ENCODE measurements at regions not wholly inside any gene's neighbourhood (a gene's known extent, or its start where the extent isn't known, plus 50 kb on each side); places are given as distances from the start of the nearest gene placed in this dataset.
"Not testable (repeated sequence)": the region's sequence is repeated elsewhere in the genome, so short reads cannot be mapped to it uniquely, and the experiment has no call there.

DNA sequence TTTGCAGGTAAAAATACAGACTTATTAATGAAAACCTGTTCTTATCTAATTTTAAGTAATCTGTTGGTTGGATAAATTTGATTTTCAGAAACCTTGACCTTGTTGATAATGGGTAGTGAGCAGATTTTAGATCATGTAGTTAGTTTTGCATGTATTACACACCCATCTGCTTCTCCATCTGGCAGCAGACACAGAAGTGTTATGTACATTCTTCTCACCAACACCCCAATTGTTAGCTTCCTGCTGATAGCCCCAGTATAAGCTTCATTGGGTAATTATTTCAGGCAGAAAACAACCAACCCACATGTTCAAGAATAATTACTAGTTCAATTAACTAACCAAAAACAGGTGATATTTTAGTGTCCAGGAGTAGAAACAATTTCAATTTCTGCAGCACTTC lies 1740.5 kb upstream of the AGA start:
- DNase-seq (ENCODE audit: low read depth in 3 of 3, low spot score in 1 of 3): no peak

DNA sequence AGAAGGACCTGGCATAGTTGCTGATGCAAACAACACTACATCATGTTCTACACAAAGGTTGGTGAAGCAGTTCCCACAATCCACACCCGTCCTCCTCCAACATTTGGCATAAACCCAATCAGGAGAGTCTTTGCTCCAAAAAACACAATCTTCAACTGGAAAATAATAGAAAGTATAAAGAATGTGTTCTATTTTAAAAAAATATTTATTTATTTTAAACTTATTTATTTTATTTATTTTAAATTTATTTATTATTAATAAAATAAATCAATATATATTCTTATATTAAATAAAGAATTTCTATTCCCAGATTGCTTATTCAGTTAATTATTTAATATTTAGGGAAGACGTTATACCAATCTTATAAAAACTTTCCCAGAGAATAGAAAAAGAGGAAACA lies 1753.7 kb upstream of the AGA start:
- DNase-seq (ENCODE audit: low read depth in 3 of 3, low spot score in 1 of 3): no peak

DNA sequence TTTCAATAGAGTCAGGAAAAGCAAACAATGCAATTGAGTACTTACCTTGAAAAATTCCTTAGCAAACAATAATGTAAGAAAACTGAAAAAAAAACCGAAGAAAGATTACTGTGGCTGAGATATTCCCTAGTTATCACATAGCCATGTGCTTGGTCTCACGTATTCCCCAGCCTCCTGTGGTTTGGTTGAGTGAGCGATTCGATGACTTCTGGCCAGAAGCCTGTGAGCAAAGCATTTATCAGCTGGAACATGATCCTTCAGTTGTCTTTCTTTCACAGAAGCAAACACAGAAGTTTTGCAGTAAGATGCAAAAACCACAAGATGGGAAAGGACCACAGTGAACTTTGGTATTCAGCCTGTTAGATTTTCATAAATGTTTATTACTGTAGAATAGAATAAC lies 1754.3 kb upstream of the AGA start:
- DNase-seq (ENCODE audit: low read depth in 3 of 3, low spot score in 1 of 3): no peak

DNA sequence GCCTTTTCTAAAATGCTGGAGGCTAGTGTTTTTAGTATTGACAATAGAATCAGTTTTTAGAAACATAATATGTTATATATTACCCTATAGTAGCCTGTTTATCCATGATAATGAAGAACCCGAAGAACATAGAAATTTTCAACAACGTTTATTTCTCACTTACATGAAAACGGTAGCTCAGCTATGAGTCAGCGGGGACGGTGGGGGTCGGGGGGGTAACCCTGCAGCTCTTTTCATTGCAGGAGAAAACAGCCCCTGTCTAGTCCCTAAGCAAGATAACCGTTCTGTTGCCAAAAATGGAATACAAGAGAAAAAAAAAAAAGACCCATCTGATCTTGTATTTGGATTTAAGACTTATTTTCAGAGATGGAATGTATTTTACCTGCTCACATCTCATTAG lies 1758.4 kb upstream of the AGA start:
- DNase-seq (ENCODE audit: low read depth in 3 of 3, low spot score in 1 of 3): no peak

DNA sequence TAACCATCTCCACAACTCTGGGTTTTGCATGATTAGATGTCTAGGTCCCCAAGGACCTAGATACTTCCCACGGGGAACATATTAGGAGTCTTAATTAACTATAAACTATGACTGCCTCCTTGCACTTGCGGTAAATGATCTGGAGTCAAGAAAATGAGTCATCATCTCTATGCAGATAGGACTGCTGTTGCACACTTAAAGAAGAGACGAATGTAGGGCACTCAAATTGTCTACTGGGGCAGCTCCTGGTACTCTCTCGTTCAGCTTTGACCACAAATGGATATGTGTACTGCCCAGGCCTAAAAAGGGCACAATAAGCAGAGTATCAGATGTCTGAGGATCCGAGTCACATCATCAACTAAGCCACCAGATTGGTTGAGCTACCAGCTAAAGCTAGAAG lies 1783.4 kb upstream of the AGA start:
- no peak for DNase-seq (ENCODE audit: low read depth in 3 of 3, low spot score in 1 of 3)

DNA sequence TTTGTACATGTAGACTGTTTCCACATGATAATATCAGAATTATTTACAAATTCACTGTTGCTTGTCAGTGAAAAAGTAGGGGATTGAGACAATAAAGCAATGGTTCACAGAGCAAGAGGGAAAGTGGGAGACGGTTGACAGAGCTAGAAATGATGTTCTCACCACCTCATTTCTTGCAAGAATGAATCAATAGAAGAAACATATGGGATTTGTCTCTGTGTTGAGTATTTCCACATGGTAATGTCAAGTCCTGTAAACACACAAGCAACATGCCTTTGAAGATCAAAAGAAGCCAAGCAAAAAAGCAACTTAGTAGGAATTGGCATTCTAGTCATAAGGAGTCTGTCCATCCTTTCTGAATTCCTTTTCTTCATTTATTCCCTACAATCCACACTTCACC lies 1806.6 kb upstream of the AGA start:
- no peak for DNase-seq (ENCODE audit: low read depth in 3 of 3, low spot score in 1 of 3)

DNA sequence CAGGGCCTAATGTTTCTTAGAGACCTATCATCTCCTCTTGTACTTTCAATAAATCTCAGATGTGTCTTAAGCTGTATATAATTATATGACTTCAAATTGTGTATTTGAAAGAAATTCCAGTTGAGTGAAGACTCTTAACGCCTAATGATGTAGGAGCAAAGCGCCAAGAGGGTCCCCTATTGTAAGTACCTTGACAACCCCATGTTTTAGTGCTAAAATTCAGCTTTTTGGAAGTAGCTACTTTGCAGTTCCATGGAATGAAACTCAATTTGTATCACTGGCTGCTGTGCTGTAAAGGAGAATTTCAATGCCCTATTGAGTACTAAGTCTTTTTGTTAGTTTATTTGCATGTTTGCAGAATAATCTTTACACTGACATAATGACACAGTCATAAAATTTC lies 1826.6 kb upstream of the AGA start:
- DNase-seq (ENCODE audit: low read depth in 3 of 3, low spot score in 1 of 3): no peak

DNA sequence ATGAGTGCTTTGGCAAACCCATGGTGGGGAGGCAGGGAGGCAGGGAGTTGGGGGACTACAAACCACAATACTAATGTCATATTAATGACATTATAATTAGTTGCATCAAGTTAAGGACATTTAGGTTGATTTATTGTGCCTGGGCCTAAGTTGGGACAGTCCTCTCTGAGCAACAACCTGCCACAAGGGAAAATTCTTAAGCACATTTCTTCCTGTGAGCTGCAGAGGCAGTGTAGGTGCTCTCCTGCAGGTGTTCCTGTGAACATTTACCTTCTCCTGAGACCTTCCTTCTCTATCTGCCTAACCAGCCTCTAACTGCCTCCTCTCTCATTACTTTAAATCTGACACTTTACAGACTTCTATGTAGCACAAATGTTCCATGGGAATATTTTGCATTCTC lies 1830.0 kb upstream of the AGA start:
- DNase-seq (ENCODE audit: low read depth in 3 of 3, low spot score in 1 of 3): no peak

DNA sequence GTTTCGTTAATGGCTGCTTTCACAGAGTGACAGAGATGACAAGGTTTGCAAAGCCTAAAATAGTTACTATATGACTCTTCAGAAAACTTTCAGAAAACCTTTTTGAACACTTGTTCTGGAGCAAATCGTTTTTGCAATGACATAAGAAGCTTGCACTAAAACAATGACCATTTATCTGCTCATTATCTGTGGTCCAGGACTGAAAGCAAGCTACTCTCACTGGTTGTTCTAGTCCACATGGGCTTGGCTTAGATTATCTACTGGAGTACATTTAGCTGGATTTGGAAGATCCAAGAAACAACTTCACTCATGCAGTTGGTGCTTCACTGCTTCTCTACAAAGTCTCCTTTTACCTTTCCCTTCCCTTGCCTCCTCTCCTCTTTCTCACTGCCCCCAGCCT lies 1836.4 kb upstream of the AGA start:
- no peak for DNase-seq (ENCODE audit: low read depth in 3 of 3, low spot score in 1 of 3)

DNA sequence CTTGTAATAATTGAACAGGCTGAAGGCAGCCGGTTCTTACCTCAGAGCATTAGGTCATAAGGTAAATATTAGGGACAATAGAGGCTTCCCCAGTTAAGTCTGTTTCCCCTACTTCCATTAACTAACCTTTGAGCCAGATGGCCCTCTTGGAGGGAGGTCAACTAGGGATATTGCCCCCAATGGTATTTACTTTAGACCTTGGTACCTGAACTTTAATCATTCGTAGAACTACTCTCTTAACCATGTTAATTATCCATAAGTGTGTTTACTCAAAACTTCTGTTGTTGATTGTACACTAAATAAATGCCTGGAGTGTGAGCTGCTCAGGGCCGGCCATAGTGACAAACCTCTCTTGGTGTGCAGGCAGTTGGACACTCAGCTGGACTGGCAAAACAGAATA lies 1843.5 kb upstream of the AGA start:
- no peak for DNase-seq (ENCODE audit: low read depth in 3 of 3, low spot score in 1 of 3)

DNA sequence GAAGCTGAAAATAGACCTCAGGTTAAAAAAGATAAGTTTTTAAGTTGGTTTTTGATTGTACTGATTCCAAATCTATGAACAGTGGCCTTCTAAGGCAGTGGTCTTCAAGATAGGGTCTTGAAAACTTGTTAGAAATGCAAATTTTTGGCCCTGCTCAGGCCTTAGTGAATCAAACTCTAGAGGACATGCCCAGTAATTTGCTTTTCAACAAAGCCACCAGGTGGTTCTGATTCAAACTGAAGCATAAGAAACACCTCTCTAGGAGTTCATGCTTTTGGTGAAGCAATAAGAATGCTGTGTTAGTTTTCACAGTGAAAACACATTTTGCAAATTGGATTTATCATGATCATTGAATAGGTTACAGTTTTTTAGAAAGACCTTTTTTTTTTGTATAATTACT lies 1849.4 kb upstream of the AGA start:
- no peak for DNase-seq (ENCODE audit: low read depth in 3 of 3, low spot score in 1 of 3)

DNA sequence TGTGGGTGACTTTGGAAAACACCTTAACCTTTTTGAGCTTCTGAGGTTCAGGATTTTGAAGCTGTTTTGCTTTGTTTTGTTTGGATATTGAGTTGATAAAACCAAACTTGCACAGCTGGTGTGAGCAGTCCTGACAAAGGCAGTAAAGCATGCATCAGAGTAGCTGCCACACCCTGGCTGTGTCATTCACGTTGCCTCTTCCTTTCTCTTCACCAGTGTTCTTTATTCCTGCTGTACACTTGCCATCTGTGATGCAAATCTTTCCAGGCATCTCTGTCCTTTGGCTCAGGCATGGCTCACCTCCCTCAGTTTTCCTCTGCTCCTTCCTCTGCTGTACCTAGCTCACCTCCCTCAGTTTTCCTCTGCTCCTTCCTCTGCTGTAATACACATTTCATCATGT lies 1850.2 kb upstream of the AGA start:
- no peak for DNase-seq (ENCODE audit: low read depth in 3 of 3, low spot score in 1 of 3)

DNA sequence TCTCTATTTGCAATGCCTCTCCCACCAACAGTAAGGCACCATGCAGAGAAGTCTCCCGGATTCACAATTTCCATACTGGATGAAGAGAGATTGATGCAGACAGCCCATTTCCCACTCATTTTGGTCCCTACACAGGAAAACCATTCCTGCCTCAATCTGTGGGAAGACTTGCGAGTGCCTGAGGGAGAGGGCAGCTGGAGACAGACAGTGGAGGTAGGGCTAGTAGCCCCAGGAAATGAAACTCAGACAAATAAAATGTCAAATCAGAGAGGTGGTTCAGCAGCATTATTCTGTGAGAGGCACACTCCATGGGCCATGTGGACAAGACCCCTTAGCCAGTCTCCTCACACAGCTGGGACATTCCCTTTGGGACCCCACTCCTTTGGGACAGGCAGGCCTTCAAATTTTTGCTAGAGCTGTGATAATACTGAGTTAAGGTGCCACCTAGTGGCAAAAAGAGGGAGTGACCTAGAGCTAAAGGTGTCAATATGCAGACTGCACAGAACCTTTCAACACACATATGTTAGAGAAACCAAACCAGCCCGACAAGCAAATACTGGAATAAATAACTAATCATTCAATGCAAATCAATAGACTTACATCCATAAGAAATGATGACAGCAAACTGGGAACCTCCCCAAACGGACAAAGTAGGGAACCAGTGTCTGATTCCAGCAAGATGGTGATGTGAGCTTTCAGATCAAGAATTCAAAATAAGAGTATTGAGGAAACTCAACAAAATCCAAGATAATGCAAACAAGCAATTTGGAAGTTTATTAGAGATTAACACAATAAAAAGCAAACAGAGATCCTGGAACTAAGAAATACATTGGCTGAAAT lies 1865.3 kb upstream of the AGA start:
- DNase-seq (ENCODE audit: low read depth in 3 of 3, low spot score in 1 of 3): no peak

DNA sequence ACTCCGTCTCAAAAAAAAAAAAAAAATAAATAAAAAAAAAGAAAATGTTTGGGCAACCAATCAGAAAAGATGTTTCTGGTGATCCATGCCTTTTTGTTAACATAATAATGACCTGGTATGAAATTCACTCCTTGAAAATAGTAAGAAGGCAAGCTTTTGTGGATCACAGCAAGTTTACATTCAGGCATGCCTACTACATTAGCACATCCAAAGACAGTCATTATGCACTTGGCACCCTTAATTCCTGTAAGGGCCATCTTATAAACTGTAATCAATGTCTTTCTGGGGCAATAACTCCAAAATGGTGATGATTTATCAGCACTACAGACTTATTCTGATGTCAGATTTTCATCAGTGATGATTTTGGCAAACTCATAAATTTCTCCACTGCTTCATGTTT lies 1871.6 kb upstream of the AGA start:
- DNase-seq (ENCODE audit: low read depth in 3 of 3, low spot score in 1 of 3): no peak

DNA sequence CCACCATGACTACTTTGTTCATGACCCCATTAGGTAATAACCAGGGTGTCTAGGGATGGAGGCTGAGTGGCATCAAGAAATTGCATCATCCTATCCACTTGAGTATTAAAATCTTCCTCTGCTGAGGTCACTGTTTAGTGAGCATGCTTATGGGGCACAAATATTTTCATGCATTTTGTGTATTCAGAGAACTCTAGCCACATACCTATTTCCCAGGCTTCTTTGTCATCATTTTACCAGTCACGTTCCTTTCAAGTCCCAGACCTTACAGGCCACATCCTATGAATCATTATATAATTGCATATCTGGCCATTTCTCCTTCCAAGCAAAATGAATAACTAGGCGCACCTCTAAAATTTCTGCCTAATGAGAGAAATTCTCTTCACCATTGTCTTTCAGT lies 1882.9 kb upstream of the AGA start:
- DNase-seq (ENCODE audit: low read depth in 3 of 3, low spot score in 1 of 3): no peak

DNA sequence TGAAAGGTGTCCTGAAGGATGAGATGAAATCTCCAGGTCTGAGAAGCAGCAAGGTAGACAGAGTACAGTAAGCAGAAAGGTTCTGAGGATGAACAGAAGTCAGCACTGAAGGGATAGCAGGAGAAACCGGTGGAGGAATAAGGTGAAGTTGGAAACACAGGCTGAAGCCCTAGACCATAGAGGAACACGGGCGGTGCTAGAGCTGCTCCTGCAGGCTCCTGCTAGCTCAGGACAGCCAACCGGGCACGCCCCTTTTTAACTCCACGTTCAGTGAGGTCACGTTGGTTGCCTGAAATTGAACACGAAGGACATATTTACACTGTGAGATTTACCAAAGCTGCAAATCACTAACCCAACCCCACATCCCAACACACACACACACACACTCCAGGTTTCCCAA lies 1886.4 kb upstream of the AGA start:
- DNase-seq (ENCODE audit: low read depth in 3 of 3, low spot score in 1 of 3): no peak

DNA sequence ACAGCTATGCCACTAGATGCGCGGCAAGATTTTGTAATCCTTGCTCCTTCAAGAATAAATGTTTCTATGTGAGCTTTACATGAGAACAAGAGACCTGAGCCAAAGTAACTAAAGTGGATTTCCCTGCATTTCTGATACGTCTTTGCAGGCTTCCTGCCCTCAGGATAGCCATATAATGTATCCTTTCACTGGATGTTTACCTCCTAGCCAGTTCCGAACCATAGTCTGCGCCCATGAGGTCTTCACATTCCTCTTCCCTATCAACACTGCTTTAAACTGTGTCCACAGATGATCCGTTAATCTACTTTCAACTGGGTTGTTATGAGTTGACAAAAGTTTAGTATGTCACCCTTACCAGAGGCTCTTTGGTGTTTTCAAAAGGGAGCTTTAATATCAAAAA lies 1889.1 kb upstream of the AGA start:
- DNase-seq (ENCODE audit: low read depth in 3 of 3, low spot score in 1 of 3): no peak

DNA sequence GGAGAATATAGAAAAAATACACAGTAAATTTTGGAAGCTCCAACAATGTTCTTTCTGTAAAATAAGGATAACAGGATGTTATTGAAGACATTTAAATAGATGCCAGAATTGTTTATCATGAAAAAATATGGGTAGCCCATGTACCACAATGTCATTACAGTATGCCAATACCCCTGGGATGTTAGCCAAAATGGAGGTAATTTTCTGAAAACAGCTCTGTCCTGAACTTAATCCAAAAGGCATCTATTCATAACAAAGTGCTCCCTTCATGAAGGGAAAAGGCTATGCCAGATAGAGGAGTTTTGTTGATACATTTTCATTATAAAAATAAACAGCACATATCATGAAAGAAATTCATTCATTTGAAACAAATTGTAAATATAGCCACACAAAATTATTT lies 1902.6 kb upstream of the AGA start:
- no peak for DNase-seq (ENCODE audit: low read depth in 3 of 3, low spot score in 1 of 3)

DNA sequence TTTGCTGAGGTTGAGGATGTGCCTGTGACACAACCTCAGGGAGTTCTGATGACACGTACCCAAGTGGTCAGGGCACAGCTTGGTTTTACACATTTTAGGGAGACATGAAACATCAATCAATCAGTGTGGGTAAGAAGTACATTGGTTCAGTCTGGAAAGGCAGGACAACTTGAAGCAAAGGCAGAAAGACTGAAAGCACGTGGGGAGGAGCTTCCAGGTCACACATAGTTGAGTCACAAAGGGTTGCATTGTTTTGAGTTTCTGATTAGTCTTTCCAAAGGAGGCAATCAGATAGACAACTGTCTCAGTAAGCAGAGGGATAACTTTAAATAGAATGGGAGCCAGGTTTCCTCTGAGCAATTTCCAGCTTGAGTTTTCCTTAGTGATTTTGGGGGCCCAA lies 1910.0 kb upstream of the AGA start:
- no peak for DNase-seq (ENCODE audit: low read depth in 3 of 3, low spot score in 1 of 3)

DNA sequence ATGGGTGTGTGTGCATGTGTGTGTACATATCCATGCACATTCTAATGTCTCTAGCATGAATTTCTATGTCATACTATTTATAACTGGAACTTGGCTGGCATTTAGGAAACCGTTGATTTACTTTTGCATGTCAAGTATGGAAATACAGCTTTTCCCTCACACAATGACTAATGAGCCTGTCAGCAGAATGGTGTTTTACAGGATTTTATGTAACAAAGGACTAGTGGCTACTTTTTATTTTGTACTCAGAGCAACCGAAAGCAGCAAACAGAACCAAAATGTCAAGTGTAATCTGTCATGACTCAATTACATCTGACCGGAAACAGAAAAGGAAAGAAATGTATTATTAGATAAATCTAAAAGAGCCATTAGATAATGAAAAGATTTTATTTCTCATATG lies 1911.5 kb upstream of the AGA start:
- DNase-seq (ENCODE audit: low read depth in 3 of 3, low spot score in 1 of 3): no peak

DNA sequence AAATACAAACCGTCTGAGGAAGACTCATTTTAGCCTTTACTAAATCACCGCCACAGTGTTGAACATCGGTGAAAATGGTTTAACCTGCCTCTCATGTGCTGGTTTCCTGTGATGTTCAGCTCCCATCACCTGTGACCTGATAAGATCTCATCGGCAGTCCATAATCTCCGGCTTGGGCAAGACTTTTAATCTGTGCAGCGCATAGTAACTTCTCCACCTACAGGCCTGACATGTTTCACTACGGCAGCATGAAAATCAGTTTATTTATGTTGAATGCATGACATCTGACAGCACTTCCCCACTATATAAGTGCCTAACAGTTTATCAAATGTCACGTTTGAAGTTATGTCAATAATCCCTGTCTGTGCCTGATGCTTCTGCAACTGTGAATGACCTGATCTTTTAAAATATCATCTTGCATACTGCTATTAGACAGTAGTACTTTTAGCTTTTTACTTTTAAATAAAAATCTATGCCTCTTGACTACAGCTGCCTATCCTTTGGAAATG lies 1919.8 kb upstream of the AGA start:
- no peak for DNase-seq (ENCODE audit: low read depth in 3 of 3, low spot score in 1 of 3)

DNA sequence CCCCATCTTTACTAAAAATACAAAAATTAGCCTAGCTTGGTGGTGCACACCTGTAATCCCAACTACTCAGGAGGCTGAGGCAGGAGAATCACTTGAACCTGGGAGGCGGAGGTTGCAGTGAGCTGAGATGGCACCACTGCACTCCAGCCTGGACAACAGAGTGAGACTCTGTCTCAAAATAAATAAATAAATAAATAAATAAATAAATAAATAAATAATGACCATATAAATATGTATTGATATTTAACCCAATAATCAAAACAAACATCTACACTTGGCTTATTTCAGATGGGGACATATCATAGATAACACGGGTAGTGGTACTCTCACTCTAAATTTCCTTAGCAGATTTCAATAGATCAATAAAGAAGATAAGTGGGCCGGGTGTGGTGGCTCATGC lies 1923.7 kb upstream of the AGA start:
- not testable (repeated sequence) for DNase-seq (ENCODE audit: low read depth in 3 of 3, low spot score in 1 of 3)

DNA sequence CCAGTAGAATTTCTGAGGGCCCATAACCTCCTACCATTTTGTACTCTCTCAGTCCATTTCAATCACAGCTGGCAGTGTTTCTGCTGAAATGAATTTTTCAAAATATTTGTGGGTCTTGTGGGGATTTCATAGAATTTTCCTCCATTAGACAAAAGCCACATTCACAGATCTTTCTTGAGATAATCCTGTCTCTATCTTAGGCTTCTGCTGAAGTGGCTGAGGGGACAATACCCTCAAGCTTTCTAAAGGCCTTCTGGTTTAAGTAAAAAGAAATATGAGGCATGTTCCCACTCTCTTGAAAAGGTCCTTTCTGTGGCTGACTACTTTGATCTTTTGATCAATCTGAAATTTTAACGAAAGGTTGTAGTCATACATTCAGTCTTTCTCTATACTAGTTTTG lies 1930.0 kb upstream of the AGA start:
- no peak for DNase-seq (ENCODE audit: low read depth in 3 of 3, low spot score in 1 of 3)
